ENCODE measurements at regions not wholly inside any gene's neighbourhood (a gene's known extent, or its start where the extent isn't known, plus 50 kb on each side); places are given as distances from the start of the nearest gene placed in this dataset.
A peak's percentile ranks its signal among the peaks of the same experiment; 100 is the strongest.

DNA sequence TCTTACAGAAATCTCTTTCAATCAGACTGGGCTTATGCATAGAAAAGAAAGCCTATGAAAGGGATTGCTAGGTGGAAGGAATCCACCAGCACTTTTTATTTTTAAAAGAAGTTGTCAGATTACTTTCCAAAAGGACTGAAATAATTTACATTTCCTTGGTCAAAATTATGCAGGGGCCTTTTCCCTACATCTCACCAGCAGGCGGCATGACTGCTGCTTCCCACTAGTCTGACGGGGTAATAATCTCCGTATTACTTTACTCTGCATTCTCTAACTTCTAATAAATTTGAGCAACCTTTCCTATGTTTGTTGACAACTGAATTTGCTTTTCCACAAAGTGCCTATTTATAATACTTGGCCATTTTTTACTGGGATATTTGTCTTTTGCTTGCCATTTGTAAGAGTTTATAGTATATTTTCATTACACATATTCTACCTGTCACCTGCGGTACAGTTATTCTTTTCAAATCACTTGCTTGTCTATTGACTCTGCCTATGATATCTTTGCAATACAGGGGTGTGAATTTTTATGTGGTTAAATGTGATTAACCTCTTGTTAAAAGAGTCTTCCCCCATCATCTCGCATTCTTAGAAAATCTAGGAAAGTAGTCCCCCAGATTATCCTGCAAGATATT is 51.9 kb upstream of the USP47 start:
- no peak for DNase-seq (ENCODE audit: low read depth in 2 of 2)

DNA sequence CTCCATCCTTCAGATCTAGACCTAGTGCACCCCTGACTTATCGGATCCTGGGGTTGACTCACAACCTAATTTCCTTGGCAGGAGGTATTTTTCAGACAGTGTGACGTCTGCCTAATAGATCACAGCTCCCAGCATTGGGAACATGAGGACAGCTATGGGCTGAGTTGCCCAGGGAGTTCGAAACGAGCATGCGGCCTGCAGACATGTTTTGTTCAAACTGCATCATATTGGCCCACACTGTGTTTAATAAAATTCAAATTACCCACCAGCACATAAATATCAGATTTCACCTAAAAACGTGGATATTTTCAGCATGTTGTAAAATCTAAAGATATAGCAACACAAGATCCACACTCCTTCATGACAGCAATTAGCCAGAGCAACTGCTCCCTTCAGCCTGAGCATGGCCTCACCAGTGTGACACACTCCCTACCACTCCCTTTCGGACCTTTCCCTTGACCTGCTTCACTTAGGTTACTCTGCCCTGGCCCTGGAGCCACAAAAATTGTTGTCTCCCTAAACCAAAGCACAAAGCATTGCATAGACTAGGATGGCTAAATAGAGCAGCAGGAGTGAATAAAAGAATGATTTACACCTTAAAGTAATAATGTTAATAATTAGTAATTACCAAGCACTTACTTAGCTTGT is 53.6 kb upstream of the USP47 start:
- no peak for DNase-seq (ENCODE audit: low read depth in 2 of 2)

DNA sequence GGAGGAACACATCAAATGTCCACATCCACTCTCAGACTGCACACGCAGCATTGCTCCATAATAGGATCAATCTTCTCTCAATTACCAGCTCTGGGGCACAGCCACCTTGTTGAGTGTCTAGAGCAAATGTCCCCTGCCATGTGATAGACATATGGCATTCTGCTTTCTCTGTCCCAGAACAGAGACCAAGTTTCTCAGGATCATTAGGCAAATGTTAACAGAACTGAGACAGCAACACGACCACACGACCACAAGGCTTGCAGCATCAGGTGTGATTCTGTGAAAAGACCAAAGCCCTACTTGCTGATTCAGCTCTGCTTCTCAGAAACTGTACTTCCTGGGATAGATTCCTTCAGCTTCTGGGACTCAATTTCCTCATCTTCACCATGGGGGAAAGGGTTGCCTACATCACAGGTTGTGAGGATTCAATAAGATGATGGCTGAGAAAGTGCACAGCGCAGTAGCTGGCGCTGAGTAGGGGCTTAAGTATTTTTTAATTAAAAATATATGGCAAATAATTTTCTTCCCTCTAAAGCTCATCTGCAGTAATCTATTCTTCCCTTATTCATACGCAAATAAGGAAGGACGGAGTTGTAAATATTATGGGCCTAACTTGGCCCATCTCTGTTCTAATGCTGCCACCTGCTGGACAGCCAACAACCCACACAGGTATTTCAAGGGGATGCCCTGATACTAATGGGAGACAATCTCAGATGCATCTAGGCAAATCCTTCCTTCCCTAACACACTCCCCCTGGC is 54.3 kb upstream of the USP47 start:
- DNase-seq (ENCODE audit: low read depth in 2 of 2), result peak; percentile 46 to 58

DNA sequence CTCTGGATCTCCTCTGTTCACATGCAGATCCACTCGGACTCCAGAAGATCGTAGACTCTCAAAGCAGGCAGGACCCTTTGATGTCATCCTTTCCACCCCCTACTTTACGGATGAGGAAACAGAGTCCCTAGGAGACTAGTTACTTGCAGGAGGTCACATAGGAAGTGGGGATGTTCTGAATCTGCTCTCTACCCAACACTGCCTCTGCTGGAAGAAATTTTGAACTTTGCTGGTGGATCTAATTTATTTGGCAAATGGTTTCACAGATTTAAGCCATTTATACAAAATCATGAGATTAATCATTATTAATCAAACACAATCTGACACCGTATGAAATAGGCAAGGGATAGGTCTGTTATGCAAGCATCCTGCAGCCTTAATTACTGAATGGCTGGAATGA is 55.0 kb upstream of the USP47 start:
- no peak for DNase-seq (ENCODE audit: low read depth in 2 of 2)

DNA sequence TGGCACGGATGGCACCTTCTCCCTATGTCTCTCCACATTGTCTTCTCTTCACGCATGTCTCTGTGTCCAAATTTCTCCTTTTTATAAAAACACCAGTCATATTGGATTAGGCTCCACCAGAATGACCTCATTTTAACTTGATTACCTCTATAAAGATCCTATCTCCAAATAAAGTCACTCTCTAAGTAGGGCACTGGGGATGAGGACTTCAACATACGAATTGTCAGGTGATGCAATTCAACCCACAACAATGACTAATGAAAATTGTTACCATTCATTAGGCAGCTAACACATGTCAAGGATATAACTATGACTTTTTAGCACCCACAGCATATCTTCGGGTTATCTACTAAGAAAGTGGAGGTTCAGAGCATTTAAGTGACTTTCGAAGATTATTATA is 55.5 kb upstream of the USP47 start:
- DNase-seq (ENCODE audit: low read depth in 2 of 2), result no peak

DNA sequence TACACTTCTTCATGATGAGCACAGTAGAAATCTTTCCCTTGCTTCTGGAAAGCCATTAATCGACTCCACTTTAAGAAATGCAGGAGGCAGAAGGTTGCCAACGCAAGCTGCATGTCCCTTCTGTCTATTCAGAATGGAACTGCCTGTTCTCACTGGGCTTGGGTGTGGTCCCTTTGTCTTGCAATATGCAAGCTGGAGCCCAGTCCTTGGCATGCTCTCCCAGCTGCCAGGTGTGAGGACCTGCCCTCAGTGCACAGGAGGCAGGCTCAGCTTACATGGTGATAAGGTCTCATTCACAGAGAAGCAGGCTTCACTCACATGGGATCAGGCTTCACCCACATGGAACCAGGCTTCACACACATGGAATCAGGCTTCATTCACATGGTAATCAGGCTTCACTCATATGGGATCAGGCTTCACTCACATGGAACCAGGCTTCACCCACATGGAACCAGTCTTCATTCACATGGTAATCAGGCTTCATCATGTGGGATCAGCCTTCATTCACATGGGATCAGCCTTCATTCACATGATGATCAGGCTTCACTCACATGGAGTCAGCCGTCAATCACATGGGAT is 59.2 kb upstream of the USP47 start:
- no peak for DNase-seq (ENCODE audit: low read depth in 2 of 2)

DNA sequence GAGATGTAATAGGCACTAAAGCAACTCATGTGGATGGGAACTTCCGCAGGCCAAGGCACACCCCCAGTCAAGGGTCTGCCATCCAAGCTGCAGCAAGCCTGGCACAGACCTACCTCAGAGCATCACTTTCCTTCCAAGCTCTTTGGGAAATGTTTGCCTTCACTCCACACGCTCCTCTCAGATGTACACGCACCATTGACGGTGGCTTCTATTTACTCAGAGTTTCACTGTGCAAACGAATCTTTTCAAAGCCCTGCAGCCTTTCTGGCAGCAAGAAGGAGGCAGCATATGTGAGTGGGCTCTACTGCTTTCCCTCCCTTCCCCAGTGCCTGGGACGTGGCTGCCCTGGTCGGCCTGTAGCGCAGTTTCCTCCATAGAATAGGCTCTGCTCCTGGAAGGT is 60.9 kb upstream of the USP47 start:
- DNase-seq (ENCODE audit: low read depth in 2 of 2), result no peak

DNA sequence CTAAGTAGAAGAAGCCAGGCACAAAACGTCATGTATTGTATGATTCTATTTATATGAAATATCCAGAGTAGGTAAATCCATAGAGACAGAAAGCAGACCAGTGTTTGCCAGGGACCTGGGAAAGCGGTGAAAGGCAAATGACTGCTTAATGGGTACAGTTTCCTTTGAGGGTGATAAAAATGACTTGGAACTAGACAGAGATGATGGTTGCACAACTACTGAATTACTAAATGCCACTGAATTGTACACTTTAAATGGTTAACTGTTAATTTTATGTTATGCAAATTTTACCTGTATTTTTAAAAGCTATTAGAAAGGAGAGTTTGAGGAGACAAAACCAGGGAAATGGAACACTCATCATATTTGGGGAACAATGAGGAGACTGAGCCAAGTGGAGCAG is 61.8 kb upstream of the USP47 start:
- no peak for DNase-seq (ENCODE audit: low read depth in 2 of 2)

DNA sequence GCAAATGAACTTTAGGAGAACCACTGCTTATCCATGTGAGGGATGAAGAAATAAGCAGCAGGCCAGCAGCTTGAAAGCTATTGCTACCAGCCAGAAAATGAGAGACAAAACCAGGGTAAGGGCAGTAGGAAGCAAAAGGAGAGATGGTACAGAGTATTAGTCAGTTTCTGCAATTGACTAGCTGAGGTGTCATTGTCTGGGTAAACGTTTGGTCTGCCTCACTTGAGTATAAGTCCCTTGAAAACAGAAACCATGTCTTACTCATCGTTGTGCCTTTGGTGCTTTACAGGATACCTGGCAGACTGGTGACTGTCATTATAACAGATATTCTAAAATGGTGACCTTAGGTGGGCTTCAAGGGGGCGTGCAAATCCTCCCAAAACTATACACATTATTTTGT is 63.9 kb upstream of the USP47 start:
- no peak for DNase-seq (ENCODE audit: low read depth in 2 of 2)

DNA sequence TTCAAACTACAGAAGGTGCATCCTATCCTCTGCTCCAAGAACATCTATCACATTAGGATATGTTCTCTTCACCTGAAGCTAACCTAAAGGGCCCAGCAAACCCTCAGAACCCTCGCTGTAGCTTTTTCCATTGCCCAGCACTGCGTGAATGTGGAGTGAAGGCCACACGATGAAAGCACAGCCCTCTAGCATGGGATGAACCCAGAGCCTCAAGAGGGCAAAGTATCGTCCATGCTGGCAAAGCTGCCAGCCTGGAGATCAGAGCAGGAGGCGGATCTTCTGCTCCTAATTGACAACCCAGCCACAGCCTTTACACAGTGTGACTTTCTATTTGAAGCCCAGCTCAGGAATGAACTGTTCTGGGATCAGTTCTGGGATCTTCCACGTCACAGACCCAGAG is 65.1 kb upstream of the USP47 start:
- no peak for DNase-seq (ENCODE audit: low read depth in 2 of 2)

DNA sequence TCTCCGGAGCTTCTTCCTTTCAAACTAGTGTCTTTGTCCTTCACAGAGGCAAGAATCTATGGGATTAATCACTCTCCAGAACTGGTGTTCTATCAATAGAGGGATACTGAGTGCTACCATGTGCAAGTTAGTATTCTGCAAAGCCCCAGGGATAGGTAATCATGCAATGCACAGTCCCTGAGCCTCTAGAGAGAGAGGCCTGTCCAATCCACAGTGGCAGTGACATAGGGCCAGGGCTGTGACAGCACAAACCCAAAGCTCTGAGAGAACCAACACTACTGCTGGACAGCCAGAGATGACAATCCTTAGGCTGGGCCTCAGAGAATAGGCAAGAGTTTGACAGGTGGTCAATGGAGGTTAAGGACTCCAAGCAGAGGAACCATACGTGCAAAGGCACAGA is 66.8 kb upstream of the USP47 start:
- no peak for DNase-seq (ENCODE audit: low read depth in 2 of 2)

DNA sequence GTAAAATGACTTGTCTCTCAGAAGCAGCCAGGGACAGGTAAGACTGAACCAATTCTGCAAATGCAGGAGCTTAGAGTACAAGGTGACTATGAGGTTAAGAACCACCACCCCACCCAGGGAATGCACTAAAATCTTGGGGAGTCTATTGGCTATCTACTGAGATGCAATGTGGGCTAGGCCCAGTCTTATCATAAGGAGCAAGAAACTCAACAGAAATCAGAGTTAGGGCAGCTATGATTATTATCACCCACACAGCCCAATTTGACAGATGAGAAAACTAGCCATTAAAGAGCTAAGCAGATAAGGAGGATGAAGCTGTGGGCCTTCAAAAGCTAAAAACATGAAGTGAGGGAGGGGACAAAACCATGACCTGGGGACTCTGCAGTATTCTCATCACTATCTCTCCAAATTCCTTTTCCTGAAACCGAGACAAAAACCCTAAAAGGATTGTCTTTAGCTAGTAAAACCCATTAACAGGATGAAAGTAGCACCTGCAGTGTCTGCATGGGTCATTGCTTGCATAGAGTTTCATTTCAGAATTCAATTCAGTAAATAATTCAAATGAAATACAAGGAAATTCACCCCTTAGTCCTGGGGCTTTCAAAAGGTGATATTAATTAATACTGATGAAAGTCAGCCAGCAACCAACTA is 68.8 kb upstream of the USP47 start:
- no peak for DNase-seq (ENCODE audit: low read depth in 2 of 2)

DNA sequence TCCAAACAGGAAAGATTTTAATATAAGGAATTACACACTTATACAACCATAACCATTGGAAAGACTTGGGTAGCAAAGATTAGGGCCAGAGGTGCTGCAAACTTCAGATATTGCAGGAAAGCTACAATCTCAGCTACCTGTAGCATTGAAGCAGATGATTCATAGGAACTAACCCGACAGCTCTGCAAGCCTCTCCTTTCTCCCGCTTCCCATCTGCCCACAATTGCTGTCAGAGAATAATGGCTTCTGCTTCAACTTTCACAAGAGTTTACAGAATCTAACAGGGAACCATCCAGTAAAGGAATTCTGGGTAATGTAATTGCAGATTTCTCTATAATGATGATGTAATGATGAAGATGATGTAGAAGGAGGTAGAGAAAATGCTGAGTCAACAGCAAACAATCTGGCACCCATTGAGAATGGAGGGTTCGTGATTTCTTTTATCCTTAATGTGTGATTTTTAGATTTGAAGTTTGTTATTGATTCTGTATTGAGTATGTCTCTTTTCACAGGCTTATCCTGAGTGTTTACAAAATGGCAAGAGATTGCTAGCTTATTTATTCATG is 70.8 kb upstream of the USP47 start:
- DNase-seq (ENCODE audit: low read depth in 2 of 2), result no peak

DNA sequence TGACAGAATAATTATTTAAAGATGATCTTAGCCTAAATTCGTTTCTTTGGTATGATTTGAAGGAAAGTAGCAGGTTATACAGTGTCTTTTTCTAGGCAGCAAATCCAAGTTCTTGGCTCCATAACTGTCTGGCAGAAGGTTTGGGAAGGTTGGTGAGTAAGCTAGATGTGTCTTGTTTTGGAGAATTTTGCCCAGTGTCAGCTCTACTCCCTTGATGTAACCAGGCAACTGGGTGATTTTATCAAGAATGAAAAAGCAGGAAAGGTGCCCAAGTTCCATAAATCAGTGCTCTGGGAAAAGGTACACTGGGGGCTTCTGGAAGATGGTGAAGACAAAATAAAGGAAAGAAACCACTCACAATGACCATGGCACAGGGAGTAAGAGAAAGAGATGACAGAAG is 71.5 kb upstream of the USP47 start:
- DNase-seq (ENCODE audit: low read depth in 2 of 2), result no peak

DNA sequence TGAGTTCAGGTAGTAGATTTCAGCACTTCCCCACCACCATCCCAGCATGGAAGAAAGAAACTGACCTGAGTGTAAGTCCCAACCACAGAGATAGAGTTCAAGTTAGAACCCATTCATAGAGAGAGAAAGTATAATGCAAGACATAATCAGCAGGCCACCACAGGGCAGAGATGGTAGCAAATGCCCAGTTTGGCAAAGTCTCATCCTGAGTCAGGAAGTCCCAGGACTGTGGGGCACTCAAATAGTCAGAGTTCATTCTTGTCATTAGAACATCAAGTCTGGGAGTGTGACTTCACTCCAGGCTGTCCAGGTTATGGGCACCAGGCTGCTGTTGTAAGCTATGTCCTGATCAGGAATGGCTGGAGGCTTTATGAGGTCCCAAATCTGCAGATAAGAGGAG is 72.0 kb upstream of the USP47 start:
- no peak for DNase-seq (ENCODE audit: low read depth in 2 of 2)

DNA sequence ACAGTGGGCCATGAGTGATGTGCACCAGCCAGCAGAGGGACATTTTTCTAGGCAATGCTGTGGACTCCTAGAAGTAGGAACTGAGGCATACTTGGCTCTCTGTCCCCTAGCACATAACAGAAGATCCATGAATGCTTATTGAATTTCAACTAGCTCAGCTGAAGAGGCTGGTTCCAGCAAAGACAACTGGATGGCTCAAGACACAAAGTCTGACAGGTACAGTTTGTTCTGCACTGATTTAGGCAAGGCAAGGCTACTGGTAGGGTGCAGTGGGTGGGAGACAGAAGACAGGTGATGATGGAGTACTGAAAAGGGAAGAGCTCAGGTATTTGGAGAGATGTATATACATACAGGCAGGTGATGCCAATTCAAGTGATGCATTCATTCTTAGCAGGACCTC is 72.4 kb upstream of the USP47 start:
- DNase-seq (ENCODE audit: low read depth in 2 of 2), result no peak

DNA sequence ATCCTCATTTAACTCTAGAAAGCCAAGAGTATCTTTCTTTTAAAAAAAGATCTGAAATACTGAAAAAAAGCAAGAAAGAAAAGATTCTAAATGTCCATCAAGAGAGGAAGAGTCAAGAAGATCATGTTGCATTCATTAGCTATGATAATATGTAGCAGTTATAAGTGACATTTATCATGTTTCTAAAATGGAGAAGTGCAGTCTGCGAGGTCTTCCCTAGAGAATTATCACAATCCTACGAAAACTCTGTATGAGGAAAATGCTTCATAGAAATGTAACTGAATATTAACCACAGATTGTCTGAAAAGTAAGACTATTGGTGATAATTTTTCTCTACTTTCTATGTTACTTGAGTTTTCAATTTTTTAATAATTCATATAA is 77.4 kb upstream of the USP47 start:
- DNase-seq (ENCODE audit: low read depth in 2 of 2), result no peak

DNA sequence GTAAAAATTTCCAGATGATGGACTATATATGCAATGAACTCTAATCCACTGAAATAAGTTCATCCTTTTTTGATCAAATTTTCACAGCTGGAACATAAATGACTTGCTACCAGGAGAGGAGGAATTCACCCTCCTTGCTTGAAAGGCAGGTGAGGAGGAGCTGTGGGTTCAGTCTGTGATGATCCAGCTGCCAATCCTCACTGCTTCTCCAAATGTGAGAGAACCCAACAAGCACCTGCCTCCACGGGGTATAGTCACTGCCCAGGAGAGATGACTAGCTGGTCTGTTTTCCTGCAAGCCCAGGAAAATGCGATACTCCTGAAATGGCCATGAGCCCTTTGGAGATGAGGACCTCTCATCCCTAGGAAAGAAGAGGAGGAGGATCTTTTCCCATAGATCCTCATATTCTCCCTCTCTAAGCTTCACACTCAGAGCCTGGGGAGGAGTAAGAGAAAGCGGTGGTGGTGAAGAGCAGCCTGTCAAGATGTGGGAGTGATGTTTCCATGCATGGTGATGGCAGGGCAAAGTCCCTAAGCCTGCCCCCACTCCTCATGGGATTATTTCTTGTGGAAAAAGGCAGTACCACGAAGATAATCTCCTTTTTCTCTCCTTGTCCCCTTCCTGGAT is 77.9 kb upstream of the USP47 start:
- DNase-seq (ENCODE audit: low read depth in 2 of 2), result no peak

DNA sequence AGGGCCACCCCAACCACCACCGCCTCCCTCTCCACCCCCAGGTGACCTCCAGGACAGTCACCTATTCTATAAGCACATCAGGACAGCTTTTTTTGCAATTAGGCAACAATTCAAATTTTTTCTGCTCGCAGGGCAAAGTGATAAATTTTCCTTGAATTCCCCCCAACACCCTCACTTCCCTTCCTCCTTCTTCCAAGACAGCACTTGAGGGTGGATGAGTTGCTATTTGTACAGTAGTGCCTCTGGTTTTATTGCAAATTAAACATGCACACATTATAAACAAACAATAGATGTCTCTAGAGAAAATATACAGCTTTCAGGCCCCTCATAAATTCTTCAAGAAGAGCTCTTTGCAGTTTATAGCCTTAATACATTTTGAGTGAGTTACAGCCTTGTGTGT is 80.9 kb upstream of the USP47 start:
- no peak for DNase-seq (ENCODE audit: low read depth in 2 of 2)

DNA sequence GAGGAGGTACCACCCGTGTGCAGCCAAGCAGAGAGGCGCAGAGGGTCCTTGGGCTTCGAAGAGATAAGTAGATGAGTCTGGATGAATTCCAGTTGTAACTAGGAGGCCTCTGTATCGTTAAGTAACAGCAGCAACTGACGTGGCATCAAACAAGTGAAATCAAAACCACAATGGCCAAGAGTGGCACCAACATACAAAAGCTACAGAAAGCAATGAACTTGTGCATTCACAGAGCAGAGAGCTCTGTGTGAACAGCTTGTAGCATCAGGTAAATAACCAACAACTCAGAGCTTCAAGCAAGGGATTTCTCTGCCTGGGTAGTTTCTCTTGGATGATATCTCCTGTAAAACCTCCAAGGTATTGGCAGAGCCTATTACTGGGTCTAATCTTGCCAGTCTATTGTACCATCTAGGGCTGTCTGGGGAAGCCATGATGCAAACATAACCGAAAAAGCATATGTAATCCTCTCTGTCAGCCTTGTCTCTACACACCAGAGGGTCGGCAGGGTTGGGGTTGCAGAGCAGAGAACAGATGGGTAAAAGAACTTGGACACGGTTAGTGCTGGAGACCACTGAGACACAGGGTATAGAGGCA is 83.1 kb upstream of the USP47 start:
- no peak for DNase-seq (ENCODE audit: low read depth in 2 of 2)

DNA sequence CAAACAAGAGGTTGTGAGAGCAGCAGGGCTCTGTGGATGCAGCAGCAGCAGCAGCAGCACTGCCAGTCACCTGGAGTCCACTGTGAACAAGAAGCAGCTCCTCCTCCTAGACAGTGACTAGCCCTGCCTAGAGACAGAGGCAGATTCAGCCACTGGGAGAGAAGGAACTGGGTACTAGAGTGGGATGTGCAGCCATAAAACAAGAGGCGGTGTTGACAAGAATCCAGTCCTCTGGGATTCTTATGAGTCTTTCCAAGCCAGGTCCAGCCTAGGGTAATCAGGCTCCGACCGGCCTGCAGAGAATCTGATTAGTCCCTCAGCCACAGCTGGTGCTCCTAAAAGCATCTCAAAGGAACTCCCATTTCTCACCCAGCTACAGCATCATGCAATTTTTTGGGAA is 83.9 kb upstream of the USP47 start:
- DNase-seq (ENCODE audit: low read depth in 2 of 2), result no peak
